ENCODE measurements at regions not wholly inside any gene's neighbourhood (a gene's known extent, or its start where the extent isn't known, plus 50 kb on each side); places are given as distances from the start of the nearest gene placed in this dataset.
"Not testable (repeated sequence)": the region's sequence is repeated elsewhere in the genome, so short reads cannot be mapped to it uniquely, and the experiment has no call there.

GRCh38 chr6:137395316-137395715 is 98.9 kb downstream of the OLIG3 start:
- no peak for DNase-seq

GRCh38 chr6:137391061-137391814 is 103.0 kb downstream of the OLIG3 start:
- no peak for DNase-seq

- no peak for DNase-seq
These were observed 103.9 kb downstream of the OLIG3 start for GRCh38 chr6:137390334-137390733.

- peak; percentile 72 to 76 for DNase-seq
These were observed 105.0 kb downstream of the OLIG3 start for GRCh38 chr6:137389150-137389704.

- DNase-seq = no peak
These were observed 107.0 kb downstream of the OLIG3 start for GRCh38 chr6:137387096-137387764.

- not testable (repeated sequence) for DNase-seq
These were observed 110.9 kb downstream of the OLIG3 start for GRCh38 chr6:137383287-137383686.

GRCh38 chr6:137378090-137378369 is 116.2 kb downstream of the OLIG3 start:
- DNase-seq = no peak

GRCh38 chr6:137373296-137373695 is 120.9 kb downstream of the OLIG3 start:
- DNase-seq = no peak

GRCh38 chr6:137372532-137372931 is 121.7 kb downstream of the OLIG3 start:
- DNase-seq = no peak

GRCh38 chr6:137371634-137372016 is 122.6 kb downstream of the OLIG3 start:
- no peak for DNase-seq

- DNase-seq = no peak
These were observed 123.1 kb downstream of the OLIG3 start for GRCh38 chr6:137370871-137371633.

GRCh38 chr6:137369136-137369535 is 125.1 kb downstream of the OLIG3 start:
- DNase-seq = no peak

GRCh38 chr6:137365707-137366437 is 128.3 kb downstream of the OLIG3 start:
- no peak for DNase-seq

GRCh38 chr6:137363805-137364138 is 130.4 kb downstream of the OLIG3 start:
- peak; percentile 27 to 32 for DNase-seq

GRCh38 chr6:137362878-137363804 is 131.1 kb downstream of the OLIG3 start:
- no peak for DNase-seq

GRCh38 chr6:137361701-137362100 is 132.5 kb downstream of the OLIG3 start:
- DNase-seq = no peak

GRCh38 chr6:137358273-137358672 is 135.9 kb downstream of the OLIG3 start:
- no peak for DNase-seq

- no peak for DNase-seq
These were observed 136.3 kb downstream of the OLIG3 start for GRCh38 chr6:137357948-137358266.

- DNase-seq = no peak
These were observed 136.8 kb downstream of the OLIG3 start for GRCh38 chr6:137357263-137357947.

- DNase-seq = no peak
These were observed 134.7 kb upstream of the IFNGR1 start for GRCh38 chr6:137353842-137354397.

GRCh38 chr6:137353346-137353745 is 134.2 kb upstream of the IFNGR1 start:
- DNase-seq = no peak

Data from activated T-cell treated with anti-CD3 and anti-CD28 coated beads, Interleukin-2, amount 50 U/mL, for 48 hours (primary cell).